CD4-positive, alpha-beta T cell treated with Interleukin-10 for 1 hour (primary cell): ENCODE measurements at regions not wholly inside any gene's neighbourhood (a gene's known extent, or its start where the extent isn't known, plus 50 kb on each side); places are given as distances from the start of the nearest gene placed in this dataset.
"Not testable (repeated sequence)": the region's sequence is repeated elsewhere in the genome, so short reads cannot be mapped to it uniquely, and the experiment has no call there.

Experiments used
- DNase-seq: peaks from one replicate; pipeline ENCODE4 v3.0.0-alpha.2; 2020

DNA sequence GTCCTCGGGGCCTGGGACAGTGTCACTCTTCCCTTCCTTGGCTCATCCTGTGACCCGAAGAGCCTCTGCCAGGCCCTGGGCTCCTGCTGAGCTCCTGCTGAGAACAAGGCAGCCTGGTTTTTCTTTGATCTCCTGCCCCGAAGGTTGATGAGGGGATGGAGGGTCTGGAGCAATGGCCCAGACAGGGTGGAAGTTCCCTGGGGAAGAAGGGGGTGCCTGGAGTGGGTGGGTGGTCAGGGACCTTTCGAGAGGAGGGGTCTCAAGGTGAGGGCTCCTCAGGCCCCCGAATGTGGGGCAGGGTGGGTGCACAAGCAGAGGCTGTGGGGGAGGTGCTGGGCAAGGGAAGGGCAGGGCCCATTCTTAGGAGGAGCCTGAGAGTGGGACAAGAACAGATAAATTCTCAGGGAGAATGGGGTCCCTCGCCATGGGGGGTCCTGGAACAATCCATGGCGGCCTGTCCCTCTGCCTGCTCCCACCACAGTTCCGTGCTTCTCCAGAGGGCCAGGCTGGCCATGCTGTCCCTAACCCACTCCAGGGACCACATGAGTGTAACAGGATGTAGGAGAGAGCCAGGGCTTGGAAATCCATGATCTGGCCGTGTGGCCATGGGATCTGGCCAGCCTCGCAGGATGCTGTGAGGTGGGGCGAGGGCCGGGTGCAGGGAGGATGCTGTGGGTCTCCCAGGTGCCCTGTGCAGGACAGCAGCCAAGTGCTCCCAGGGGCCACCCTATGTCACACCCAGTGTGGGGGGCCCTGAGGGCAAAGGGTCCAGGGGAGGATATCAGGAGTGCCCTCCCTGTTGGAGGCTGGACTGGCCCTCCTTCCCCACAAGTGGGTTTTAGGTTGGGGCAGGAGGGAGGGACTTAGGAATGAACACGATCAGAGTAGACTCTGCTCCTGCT is 128.5 kb upstream of the LPCAT1 start:
- no peak for DNase-seq

DNA sequence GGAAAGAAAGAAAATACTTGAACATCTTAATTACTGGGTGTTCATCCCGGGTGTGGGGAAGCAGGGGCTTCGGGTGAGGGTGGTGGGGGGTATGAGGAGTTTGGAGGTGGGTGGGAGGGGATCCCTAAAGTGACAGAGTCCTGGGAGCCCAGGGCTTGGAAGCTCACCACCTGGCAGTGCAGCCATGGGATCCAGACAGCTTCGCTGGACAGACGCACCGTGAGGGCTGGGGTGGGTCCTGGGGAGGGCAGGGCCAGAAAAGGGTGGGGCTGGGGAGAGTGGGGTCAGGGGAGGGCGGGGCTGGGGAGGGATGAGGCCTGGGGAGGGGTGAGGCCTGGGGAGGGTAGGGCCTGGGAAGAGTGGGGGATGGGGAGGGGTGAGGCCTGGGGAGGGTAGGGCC is 127.5 kb upstream of the LPCAT1 start:
- no peak for DNase-seq

DNA sequence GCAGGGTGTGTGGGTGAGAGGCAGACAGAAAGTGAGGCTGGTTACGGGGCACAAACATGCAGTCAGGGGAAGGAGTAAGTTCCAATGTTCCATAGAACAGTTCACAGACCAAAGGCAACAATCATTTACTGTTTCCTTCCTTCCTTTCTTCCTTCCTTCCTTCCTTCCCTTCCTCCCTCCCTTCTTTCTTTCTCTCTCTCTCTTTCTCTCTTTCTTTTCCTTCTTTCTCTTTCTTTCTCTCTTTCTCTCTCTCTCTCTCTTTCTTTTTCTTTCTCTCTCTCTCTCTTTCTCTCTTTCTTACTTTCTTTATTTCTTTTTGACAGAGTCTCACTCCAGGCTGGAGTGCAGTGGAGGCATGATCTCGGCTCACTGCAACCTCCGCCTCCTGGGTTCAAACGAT is 125.8 kb upstream of the LPCAT1 start:
- DNase-seq = no peak

DNA sequence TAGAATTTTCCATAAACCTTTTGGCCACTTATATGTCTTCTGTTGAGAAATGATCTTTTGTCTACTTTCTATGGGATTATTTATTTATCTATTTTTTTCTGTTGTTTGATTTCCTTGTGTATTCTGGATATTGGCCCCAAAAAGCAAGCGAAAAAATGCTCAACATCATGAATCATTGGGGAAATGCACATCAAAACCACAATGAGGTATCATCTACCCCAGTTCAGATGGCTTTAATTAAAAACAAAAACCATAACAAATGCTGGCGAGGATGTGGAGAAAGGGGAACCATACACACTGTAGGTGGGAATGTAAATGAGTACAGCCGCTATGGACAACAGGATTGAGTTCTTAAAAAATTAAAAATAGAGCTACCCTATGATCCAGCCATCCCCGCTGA is 125.0 kb upstream of the LPCAT1 start:
- DNase-seq = no peak

DNA sequence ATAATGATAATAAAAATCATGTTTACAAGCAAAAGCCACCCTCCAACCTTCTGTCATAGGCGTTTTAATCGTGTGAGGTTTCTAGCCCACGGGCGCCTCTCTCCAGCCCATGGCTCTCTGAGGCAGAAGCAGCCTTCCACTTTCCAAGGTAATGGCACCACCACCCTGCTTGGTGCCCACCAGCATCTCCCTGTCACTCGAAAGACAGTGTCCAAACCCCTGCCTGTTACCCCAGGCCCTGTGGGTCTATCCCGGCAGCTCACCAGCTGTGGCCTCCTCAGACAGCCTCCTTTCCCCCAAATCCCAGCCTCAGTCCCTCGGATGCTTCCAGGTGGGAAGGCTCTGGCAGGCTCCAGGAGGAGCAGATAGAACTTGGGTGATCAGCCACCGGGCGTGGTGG is 123.8 kb upstream of the LPCAT1 start:
- DNase-seq = no peak

DNA sequence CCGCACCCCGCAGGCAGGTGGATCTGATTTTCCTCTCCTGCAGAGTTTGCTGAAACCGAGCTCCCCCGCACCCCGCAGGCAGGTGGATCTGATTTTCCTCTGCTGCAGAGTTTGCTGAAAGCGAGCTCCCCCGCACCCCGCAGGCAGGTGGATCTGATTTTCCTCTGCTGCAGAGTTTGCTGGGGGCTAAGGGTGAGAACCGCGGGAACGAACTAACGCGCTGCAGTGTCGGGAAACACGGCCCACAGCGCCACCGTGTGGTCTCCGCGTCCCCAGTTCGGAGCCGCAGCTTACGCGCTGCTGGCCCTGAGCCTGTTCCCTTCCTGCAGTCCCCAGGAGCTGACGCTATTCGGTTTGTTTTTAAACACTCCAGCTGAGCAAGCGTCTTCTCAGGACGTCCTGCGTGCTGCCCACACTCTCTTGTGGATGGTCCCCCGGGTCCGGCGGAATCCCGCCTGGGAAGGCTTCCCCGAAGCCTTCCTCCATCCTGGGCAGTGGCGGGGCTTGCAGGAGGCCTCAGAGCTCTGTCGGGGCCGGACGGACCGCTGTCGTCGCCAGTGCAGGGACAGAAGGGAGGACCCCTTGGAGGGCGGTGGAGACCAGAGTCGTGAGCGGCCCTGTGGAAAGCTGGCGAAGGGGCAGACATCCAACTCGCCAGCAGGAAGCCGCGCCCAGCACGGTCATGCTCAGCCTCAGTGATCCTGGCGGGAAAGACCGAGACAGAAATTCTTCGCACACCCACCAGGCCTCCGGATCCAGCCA is 121.2 kb upstream of the LPCAT1 start:
- peak; percentile 75 for DNase-seq

DNA sequence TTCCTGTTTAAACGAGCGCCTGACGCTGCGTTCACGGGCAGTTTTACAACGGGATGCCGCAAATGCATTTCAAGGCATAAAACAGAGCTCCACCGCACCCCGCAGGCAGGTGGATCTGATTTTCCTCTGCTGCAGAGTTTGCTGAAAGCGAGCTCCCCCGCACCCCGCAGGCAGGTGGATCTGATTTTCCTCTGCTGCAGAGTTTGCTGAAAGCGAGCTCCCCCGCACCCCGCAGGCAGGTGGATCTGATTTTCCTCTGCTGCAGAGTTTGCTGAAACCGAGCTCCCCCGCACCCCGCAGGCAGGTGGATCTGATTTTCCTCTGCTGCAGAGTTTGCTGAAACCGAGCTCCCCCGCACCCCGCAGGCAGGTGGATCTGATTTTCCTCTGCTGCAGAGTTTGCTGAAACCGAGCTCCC is 120.6 kb upstream of the LPCAT1 start:
- not testable (repeated sequence) for DNase-seq

DNA sequence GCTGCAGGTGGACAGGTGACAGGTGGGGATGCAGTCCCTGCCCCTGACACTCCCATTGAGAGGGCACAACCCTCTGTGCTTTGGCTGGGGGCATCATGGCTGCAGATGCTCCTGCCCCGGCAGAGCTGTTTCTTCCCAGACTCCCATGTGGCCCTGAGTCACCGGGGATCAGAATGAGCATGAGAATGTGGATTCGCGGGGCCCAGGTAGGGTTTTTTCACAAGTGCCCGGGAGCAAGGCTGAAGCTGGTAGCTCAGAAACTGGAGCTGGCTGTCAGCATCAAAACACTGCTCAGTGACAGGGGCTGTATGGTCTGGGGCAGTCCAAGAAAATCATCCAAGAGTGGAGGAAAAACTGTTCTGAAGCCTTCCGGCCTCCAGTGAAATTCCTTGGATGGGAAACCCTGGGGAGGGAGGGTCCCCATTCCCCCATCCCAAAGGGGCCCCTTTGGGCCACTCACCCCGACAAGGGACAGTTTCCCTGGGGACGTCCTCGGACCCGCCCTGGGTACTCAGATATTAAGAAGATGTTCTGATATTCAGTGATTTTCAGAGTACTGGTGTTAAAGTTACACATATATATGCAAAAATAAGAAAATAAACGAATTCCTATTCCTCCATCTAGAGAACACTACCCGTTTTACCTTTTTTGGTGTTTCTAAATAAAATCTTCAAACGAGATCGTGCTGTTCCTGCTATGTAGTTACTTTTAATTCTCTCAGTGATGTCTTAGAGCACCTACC is 120.1 kb upstream of the LPCAT1 start:
- DNase-seq = no peak

DNA sequence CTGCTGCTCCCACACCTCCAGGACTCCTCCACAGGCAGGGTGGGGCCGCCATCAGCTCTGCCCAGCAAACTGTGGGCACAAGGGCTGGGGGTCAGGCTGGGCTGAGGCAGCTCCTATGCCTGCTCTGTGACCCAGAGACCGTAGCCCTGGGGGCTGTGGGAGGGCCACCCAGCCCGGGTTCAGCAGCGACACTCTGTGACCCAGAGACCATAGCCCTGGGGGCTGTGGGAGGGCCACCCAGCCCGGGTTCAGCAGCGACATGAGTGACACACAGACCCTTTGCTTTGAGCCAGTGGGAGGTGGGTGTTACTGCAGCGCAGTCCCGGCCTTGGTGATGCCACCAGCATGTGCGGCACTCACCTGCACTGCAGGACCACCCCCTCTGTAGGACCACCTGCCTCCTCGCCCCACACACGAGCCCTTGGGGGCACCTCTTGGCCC is 118.9 kb upstream of the LPCAT1 start:
- DNase-seq = no peak

DNA sequence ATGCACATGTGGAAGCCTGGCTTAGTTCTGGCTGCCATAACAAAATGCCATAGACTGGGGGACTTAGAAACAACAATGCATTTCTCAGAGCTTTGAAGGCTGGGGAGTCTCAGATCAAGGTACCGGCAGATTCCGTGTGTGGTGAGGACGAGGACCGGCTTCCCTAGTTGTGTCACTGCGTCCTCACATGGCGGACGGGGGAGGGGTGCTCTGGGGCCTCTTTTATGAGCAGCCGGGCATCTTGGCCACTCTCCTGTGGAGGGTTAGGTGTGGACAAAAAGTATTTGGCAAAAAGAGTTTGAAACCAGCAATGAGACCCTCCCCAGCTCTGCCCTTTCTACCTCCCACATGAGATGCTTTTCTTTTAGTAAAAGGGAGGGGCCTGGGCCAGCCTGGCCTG is 118.5 kb upstream of the LPCAT1 start:
- no peak for DNase-seq

DNA sequence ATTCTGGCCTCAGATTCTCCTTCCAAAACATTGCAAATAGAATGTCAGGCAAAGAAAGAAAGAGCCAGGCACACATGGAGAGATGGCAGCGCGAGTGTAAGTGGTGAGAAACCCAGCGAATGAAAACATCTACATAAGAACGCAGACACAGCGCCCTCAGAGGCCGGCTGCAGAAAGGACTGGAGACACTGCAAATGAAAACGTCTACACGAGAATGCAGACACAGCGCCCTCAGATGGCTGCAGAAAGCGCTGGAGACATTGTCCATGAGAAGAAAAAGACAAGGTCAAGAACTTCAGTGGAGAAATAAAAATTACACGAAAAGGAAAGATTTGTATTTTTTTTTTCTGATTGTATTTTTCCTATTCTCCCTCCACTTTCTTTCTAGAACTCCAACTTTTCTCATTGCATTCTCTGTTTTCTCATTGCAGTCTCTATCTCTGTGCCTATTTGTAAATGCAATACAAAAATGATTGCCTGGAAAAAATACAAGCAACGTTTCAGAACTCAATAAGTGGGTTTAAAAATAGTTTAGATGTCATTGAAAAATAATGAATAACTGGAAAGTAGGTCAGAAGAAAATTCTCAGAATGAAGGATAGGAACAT is 117.9 kb upstream of the LPCAT1 start:
- peak; percentile 85 for DNase-seq

DNA sequence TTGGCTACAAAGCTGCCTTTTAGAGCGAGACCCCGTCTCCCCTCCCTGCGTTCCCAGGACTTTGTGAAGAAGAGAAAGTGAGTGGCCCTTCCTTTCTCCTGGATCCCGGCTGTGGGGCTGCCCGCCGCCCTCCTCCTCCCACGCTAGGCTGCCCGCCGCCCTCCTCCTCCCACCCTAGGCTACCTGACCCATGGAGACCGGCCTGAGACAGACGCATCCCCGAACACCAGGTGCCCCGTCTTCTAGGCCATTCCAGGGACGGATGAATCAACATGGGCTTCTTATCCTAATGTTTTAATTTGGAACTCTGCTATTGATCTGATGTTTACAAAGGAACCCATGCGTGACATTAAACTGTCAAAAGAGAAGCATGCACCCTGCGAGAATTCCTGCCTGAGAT is 117.3 kb upstream of the LPCAT1 start:
- DNase-seq = no peak

DNA sequence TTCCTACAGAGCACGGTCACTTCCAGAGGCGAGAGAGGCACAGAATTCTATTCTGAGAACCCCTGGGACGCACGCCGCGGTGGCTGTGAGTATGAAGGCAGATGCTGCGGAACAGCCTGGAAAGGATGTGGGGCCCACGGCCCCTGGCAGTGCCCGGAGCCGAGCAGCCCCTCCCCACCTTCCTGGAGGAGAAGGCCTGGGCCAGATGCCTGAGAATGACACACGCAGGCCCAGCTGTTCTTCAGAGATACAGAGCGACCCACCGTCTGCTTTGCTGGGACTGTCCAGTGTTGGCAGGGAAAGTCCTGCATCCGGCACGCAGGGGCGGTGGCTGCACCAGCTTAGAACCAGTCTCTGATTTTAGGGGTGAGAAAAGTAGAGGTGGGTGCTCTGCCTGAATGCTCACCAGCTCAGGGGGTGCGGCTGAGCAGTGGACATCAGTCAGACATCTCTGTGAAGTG is 116.7 kb upstream of the LPCAT1 start:
- no peak for DNase-seq

DNA sequence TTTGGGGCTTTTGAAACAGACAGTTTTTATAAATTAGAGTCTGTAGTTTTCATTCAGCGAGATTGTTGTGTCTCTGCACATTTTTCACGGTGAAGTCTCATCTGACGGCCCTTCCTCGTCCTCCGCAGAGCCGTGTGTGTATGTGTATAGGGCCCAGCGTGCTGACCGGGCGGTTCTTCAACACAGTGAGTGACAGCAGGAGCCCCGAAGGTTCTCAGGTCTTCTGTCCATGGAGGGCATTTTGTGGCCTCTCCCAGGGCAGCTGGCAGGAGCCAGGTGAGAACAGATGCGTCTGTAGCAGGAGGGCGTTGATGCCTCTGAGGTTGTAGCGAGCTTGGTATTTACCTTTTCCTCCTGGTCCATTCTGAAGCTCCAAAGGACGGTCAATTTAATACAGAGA is 116.0 kb upstream of the LPCAT1 start:
- no peak for DNase-seq

DNA sequence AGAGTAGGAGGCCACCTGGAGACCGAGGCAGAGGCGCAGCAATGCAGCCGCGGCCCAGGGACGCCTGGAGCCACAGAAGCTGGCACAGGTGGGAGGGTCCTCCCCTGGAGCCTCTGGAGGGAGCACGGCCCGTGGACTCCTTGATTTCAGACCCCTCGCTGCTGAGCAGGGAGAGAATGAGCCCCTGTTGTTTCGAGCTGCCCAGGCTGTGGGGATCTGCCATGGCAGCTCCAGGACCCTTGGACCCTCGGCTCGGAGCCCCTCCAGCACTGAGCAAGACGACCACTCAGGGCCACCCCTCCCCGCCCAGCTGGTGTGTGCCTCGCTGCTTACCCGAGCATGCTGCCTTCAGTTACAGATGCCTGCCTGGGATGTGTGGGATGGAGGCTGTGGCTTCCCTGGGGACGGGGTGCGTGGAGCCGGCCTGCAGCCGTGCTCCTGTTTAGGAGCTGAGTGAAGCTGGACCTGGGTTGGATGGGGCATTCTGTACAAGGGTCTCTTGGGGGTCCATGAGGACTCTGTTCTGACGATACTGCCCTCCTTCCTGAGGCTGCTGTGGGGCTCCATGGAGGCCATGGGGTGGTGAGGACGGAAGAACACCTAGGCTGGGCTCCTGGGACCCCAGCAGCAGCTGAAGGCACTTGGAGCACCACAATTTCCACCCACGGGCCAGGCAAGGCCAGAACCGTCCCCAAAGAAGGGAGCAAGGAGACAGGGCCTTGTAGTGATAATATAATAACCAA is 115.1 kb upstream of the LPCAT1 start:
- DNase-seq = no peak

DNA sequence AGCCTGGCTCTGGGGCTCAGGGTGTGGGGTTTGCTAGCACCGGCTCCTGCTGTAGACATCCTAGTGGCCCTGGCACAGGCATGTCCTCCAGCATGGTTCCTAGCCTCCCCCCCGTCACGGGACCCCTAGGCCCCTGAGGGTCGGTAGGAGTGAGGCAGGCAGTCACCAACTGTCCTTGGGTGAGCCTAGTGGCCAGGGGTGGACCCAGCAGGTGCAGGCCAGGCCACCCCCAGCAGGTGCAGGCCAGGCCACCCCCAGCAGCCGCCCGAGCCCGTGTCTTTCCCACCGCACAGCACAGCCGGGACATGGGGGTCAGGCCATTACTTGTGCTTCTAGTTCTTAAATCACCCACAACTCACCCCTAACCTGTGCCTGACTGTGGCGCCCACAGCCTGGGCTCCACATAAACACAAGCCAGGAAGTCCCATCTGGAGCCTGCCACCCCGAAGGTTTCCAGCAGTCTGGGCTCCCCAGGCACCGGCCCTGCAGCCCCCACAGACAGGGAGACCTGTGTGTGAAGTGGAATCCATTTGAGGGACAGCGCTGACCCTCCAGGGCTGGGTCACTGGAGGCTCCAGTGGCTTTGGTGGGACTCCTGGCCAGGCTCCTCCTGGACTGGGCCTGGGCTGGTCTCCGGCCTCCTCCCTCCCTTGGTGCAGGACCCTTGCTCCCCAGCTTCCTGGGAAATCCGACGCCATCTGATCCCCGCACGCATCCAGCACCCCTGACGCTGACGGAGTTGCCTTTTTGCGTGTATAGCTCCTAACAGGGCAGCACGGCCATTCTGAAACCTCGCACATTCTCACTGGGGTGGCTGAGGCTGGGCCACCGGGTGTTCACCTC is 114.1 kb upstream of the LPCAT1 start:
- no peak for DNase-seq

DNA sequence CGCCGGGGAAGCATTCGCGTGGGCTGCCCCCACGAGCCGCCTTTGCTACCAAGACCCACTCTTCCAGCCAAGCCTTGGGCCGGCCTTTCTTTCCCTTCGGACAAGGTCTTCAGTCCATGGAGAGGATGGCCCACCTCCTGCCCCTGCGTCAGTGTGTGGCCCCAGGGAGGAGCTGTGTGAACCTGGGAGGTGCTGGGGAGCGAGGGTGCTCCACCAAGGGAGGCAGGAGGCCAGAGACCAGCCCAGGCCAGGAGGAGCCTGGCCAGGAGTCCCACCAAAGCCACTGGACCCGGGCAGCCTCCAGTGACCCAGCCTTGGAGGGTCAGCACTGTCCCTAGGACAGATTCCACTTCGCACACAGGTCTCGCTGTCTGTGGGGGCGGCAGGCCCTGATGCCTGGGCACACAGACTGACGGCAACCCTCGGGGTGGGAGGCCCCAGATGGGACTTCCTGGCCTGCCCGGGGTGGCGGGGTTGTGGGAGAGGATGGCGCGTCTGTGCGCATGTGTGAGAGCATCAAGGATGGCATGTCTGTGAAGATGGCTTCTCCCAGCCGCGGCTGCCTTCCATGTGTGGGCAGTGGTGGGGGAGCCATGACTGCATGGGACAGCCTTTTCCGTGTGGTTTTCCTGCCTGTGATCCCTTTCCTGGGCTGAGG is 113.3 kb upstream of the LPCAT1 start:
- no peak for DNase-seq

DNA sequence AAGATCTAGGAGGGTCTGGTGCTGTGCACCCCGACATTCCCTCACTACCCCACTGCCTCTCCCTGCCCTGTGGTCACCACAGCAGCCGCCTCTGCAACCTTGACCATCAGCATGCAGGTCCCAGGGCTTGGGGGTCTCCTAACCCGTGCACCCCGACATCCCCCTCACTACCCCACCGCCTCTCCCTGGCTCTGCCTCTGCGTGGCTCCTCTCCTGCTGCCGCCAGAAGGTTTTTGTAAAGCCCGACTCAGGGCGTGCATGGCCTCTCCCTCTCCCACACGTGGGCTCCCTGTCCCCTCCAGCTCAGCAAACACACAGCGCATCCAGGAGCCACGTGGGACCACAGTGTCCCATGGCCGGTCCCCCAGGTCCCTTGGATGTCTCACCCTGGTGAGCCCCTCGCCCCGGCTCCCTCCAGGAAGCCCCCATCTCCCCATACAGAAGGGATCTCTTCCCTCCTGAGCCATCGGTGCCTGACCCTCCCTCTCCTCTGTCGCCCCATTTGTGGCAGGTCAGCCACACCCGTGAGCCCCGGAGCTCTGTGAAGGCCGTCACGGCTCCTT is 112.5 kb upstream of the LPCAT1 start:
- not testable (repeated sequence) for DNase-seq

DNA sequence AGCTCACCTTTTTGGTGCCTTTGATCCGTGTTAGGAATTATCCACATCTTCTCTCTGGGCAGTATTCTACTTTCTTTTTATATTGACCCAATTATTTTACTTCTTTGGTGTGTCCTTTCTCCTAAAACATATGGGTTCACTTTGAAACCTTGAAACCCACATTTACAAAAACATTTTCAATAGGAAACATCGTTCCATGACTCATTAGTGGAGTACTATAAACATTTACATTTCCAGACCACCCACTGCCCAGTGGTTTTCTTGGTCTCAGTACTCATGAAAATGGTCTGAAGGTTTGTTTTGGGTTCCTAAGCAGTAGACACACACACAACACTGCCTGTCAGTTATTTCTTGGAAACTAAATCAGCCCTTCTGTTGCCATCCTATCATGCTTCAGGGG is 111.7 kb upstream of the LPCAT1 start:
- not testable (repeated sequence) for DNase-seq

DNA sequence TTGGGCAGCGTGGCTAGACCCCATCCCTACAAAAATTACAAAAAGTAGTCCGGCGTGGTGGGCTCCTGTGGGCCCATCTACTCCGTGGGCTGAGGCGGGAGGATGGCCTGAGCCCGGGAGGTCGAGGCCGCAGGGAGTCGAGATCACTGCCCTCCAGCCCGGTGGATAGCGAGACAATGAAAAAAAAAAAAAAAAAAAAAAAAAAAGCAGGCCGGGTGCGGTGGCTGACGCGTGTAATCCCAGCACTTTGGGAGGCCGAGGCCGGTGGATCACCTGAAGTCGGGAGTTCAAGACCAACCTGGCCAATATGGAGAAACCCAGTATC is 110.5 kb upstream of the LPCAT1 start:
- DNase-seq = no peak
